Retina (tissue), 1 donor: ENCODE measurements at regions not wholly inside any gene's neighbourhood (a gene's known extent, or its start where the extent isn't known, plus 50 kb on each side); places are given as distances from the start of the nearest gene placed in this dataset.
A peak's percentile ranks its signal among the peaks of the same experiment; 100 is the strongest.

Experiments
- DNase-seq: peaks from one replicate; pipeline ENCODE4 v3.0.0-alpha.2; 2016

DNA sequence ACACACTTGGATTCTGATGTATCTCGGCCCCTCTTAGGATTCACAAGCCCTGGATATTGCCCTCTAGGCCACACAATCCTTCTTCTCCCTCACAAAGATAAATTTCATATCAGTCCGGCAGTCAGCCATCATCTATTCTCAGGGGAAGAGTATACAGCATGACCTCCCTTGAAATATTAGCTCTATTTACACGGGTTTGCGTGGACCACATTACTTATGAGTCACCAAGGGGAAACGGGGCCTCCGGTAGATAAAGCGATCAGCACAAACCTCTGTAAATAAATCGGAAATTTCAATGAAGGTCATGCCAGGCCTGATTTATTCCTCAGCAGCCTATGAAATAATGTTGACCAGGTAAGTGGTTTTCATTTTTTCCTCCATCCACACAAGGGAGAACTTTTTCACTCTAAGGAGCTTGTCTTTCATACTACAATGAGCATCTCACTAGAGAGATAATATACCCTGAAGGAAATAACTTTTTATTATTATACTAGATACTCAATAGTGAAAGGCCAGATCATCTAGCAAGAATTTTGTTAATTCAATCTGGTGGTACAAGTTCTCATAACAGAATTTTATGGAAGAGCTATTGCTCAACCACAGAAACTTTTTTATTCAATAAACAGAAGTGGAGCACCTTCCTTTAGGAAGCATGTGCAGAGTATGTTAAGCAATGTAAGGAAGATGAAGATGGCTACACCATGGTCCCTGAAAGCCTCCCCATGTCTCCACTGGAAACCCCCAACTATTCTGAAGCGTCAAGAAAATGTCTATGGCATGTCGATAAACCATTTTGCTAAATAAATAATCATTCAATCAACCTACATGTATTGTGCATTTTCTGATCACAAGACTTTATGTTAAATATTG, 125.2 kb upstream of the PIK3C3 start:
- DNase-seq: no peak

DNA sequence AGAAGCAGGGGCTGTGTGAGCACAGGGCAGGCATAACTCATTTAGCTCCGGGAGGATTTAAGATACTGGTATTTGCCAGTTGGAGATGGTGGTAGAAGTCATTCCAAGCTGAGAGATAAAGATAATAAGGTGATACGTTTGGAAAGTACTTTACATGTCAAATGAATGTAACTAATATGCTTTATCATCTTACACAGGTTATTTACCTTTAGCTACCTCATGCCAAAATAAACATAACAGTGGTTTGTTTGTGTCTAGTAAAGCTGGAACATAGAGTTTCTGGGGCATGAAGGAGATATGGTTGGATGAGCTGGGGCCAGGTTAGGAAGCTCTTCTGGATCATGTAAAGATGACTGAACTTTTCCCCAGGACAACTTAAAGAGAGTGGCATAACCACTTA, 126.9 kb upstream of the PIK3C3 start:
- no peak for DNase-seq

GRCh38 chr18:41820784-41821183, 134.2 kb upstream of the PIK3C3 start:
- DNase-seq: no peak

DNA sequence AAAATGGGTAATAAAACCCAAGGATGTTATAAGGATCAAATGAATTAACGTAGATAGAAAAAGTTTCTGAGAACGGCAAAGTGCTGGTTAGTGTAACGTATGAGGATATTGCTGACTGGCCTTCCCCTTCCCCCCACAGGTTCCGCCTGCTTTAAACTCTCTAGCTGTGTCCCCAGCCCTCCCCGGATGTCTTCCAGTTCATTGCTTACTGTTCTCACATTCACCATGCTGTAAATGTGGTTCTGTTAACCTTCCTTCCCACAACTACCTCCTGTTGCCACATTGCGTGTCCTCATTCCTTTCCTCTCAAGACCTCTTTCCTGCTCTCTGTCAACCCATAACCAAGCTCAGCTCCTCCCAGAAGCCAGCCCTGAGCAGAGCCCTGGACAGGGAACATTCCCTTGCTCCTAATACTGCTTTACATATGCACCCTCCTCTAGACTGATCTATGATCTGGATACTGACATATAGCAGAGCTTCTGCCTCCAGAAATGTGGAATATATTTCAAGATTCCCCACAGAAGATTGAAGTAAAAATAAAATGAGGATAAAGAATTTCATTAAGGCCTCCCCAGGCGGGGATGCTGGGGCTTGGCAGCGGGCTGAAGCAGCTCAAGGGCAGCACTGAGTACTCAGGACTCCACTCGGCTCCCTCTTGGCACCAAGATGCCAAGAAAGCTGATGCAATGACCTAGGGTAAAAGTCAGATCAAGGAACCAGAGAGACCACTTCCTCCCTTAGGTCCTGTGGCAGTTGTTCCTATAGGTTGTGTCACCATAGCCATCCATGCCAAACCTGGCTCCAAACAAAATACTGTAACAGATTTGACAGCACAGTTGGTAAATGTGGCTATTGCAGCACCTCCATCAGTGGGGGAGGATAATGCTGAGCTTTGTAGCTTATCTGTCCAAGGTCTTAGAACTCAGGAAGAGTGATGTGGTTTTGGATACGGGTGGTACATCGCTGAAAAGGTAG, 136.4 kb upstream of the PIK3C3 start:
- DNase-seq: no peak

- DNase-seq: no peak
Observed at GRCh38 chr18:41814651-41815050, 140.4 kb upstream of the PIK3C3 start.

GRCh38 chr18:41809652-41810051, 145.4 kb upstream of the PIK3C3 start:
- no peak for DNase-seq

GRCh38 chr18:41805341-41805740, 149.7 kb upstream of the PIK3C3 start:
- no peak for DNase-seq

DNA sequence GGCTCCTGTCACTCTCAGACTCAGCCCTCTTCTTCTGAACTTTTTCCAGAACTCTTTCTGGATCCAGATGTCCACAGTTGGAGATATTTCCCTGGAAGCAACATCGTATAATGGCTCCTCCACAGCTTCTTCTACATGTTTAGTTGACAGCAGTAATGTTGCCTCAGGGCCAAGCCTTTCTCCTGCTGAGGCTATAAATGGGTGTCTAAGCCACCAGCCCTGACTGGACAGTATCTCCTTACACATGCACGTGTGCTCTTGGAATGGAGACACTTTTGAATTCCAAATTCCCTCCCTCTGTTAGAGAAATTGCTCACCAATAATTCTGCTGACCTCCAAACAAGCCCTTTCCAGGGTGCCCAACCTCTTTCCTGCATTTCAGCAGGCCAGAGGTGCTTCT, 156.2 kb upstream of the PIK3C3 start:
- no peak for DNase-seq

- no peak for DNase-seq
Observed at GRCh38 chr18:41790687-41791086, 164.3 kb upstream of the PIK3C3 start.

GRCh38 chr18:41789001-41789400, 166.0 kb upstream of the PIK3C3 start:
- DNase-seq: no peak

- no peak for DNase-seq
Observed at GRCh38 chr18:41783879-41784278, 171.2 kb upstream of the PIK3C3 start.

DNA sequence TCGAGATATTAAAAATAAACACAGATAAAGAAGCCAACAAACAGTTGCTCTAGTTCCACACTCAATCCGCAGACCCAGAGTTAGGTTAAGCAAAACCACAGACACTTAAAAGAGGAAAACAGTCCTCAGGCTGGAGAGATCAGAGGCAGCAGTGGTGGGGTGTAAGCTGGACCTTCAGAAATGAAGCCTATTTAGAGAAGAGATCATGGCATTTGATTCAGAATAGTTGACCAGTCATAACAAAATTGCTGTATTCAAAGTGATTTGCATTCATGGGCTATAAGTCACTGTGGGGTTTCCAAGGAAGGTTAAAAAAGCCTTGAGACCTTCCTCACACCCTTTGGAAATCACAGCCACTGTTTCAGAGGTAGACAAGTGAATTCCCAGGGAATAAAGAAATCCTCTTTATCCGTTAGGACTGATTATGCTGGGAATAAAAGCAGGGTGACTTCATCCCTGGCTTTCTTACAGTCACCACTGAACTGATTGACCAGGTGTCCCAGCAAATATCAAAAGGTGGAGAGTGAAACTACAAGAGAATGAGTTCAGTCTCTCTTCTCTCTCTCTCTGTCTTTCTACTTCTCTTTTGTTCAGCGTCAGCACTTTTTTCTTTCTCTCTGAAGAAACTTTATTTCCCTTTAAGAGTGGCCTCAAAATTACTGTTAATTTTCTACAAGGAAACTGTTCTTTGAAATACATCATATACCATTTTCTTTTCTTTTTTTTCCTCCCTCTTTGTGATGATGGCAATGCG, 171.8 kb upstream of the PIK3C3 start:
- DNase-seq: no peak

DNA sequence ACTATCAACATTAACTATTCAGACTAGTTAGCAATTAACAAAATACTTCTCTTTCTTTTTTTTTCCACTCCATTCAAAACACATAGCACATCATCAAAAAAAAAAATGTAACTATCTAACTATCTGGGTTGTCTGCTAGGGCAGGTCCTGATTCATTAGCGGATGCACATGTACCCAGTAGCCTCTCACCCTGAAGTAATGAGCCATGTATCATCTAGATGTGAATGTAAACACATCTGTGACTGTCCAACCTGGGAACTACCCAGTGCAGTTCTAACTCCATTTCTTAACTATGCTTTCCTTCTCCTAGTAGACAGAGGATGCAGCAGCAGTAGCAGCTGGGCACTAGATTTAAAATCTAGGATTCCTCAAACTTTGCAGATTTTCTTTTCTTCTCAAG, 183.1 kb upstream of the PIK3C3 start:
- DNase-seq: no peak

- no peak for DNase-seq
Observed at GRCh38 chr18:41769265-41769664, 185.8 kb upstream of the PIK3C3 start.

DNA sequence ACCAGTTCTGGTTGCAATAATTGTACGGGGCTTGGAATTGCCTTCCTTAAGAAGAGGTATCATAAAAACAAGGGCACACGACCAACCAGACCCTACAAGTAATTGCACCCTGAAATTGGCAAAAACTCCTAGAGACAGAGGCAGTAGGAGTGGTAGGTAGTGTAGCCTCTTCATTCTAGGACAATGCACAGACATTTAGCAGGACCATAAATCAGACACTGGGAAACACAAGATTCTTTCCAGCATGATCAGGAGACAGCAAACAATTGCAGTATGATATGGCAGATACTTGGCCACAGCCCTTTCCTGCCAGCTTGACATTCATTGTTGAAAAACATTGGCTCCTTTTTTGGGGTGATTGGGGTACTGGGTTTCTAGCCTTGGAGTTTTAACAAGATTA, 186.6 kb upstream of the PIK3C3 start:
- no peak for DNase-seq

DNA sequence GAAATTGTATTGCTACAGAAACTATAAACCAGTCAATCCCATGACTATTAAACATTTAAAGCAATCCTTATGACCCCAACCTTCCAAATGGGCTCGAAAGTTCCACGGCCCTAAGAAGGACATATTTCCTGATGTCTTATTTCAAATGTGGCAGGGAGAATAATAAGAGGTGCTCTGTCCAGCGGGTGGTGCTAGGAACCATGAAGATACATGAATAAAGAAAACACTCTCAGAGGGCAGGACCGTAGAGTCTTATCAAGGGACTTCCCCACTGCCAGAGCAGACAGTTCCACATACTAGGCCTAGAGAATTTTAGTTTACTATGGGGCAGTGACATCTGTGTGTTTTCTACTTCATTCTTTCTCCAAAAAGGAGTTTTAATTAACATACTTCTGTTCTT, 187.1 kb upstream of the PIK3C3 start:
- no peak for DNase-seq

GRCh38 chr18:41765460-41765859, 189.6 kb upstream of the PIK3C3 start:
- DNase-seq: peak; percentile 25

DNA sequence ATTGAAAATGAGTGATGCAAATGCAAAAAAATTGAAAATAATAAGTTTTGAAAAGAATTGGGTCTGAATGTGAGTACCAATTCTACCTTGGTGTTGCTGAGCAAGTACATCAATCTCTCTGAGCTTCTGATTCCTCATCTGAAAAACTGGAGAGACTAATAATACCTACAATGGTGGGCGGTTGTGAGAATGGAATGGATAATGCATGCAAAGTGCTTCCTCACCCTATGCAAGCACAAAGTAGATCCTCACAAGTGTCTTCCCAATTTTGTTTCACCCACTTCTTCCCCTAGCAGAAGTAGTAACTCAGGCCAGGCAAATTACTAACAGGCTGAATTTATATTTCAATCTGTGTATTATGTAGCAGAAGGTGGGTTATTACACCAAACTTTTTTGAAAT, 191.7 kb upstream of the PIK3C3 start:
- no peak for DNase-seq

DNA sequence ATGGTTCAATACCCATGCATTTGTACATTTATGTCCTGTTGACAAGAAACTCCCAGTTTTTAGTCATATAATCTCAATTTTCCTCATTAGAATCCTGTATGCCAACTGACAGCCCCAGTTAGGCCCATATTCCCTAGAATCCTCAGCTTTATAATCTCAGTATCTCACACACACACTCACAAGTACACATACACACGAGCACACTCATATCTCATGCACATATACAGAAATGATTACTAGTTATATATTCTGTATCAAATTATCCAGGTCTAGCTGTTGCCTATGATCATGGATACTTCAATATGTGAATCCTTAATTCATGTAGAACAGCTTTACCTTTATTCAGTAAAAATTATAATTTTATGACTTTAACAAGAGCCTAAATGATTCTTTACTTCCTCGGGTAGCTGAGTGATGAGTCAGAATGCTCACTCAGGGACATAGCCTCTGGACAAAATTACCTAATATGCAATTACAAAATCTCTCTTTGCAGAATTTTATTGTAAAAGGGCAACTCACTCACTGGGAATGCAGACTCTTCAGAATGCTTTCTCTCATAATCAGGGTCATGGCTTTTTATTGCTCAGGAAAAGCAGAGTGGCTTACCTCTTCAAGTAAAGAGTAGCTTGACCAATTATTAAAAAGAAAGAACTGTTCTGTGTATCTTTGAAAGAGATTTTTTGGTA, 193.6 kb upstream of the PIK3C3 start:
- no peak for DNase-seq

DNA sequence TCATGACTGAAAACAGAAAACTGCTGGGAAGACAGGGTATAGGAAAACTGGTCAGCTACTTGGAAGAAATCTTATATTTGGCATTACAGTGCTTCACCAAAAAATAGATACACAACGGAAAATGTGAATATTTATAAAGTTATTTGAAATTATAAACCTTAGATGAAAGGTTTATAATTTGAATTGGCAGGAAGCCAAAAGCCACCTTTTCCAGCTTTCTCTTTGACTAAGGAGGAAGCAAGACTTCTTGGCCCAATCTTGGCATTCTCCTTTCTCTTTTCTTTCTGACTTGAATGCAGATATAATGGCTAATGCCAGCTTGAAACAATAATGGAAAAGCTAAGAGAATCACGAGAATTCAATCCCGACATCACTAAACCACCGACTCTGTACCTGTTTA, 196.5 kb upstream of the PIK3C3 start:
- DNase-seq: no peak

- DNase-seq: no peak
Observed at GRCh38 chr18:41756141-41756540, 198.9 kb upstream of the PIK3C3 start.

- DNase-seq: no peak
Observed at GRCh38 chr18:41754332-41754731, 200.7 kb upstream of the PIK3C3 start.

DNA sequence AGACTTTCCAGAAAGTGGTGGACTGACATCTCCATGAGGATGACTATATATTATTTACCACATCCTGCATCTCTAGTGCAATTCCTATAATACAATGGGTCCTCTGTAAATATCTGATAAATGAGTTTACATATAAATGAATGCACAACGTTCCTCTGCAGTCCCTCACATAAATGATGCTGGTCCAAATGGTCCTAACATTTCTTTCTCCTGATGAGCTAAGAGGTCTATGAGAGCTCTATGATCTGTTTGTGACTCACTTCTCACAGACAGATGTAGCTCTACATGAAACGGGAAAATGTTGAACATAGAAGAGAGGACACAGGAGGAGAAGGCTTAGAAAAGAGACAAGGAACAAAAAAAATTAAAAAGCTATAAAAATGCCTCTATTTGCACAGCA, 201.2 kb upstream of the PIK3C3 start:
- DNase-seq: no peak
